Parathyroid adenoma (tissue), 2 donors: ENCODE measurements at regions not wholly inside any gene's neighbourhood (a gene's known extent, or its start where the extent isn't known, plus 50 kb on each side); places are given as distances from the start of the nearest gene placed in this dataset.
"Not testable (repeated sequence)": the region's sequence is repeated elsewhere in the genome, so short reads cannot be mapped to it uniquely, and the experiment has no call there.

ENCODE experiments used
- H2AFZ ChIP-seq: fragments of 300-600 bp; sonication (generic); one replicate; pipeline ENCODE4 v1.7.0; 2017; ENCODE audit warnings: antibody characterized with exemption, mild to moderate bottlenecking
- H3K27ac ChIP-seq: fragments of 300-600 bp; sonication (generic); one replicate; pipeline ENCODE4 v1.7.0; 2017
- H3K27me3 ChIP-seq: fragments of 300-600 bp; sonication (generic); one replicate; pipeline ENCODE4 v1.7.0; 2017; ENCODE audit warnings: low read length; ENCODE audit not compliant: control insufficient read depth, insufficient read depth
- H3K36me3 ChIP-seq: fragments of 300-600 bp; sonication (generic); one replicate; pipeline ENCODE4 v1.7.0; 2017; ENCODE audit warnings: low read length; ENCODE audit not compliant: control insufficient read depth, insufficient read depth
- H3K4me1 ChIP-seq: fragments of 300-600 bp; sonication (generic); one replicate; pipeline ENCODE4 v1.7.0; 2017; ENCODE audit warnings: control low read depth
- H3K4me2 ChIP-seq: fragments of 300-600 bp; sonication (generic); one replicate; pipeline ENCODE4 v1.7.0; 2017; ENCODE audit warnings: low read length
- H3K4me3 ChIP-seq: fragments of 300-600 bp; sonication (generic); one replicate; pipeline ENCODE4 v1.7.0; 2017; ENCODE audit warnings: low read depth, low read length
- H3K79me2 ChIP-seq: fragments of 300-600 bp; sonication (generic); one replicate; pipeline ENCODE4 v1.7.0; 2017; ENCODE audit warnings: control low read depth
- H3K9ac ChIP-seq: fragments of 300-600 bp; sonication (generic); one replicate; pipeline ENCODE4 v1.7.0; 2017; ENCODE audit warnings: mild to moderate bottlenecking
- H3K9me3 ChIP-seq: fragments of 300-600 bp; sonication (generic); one replicate; pipeline ENCODE4 v1.7.0; 2017; ENCODE audit warnings: low read length; ENCODE audit not compliant: control insufficient read depth
- TF ChIP-seq, protein P1 (sequence below): fragments of 300-600 bp; sonication (generic); IDR thresholded peaks from one replicate; pipeline ENCODE4 v1.7.0; 2017; ENCODE audit warnings: antibody characterized with exemption, mild to moderate bottlenecking
- donor health status: primary hyperparathyroidism.

- Histone ChIP-seq H3K4me1 (no peaks in the 10 kb centered on the region), H3K9ac (no peak overlapping the region), H2AFZ (no peak overlapping the region), H3K4me2 (no peak overlapping the region), H3K27me3 (no peaks in the 10 kb centered on the region), H3K4me3 (no peak overlapping the region), H3K79me2 (no peaks in the 10 kb centered on the region), H3K27ac (no peak overlapping the region), H3K36me3 (no peaks in the 10 kb centered on the region), H3K9me3 (no peaks in the 10 kb centered on the region)
- TF ChIP-seq, protein P1, sequence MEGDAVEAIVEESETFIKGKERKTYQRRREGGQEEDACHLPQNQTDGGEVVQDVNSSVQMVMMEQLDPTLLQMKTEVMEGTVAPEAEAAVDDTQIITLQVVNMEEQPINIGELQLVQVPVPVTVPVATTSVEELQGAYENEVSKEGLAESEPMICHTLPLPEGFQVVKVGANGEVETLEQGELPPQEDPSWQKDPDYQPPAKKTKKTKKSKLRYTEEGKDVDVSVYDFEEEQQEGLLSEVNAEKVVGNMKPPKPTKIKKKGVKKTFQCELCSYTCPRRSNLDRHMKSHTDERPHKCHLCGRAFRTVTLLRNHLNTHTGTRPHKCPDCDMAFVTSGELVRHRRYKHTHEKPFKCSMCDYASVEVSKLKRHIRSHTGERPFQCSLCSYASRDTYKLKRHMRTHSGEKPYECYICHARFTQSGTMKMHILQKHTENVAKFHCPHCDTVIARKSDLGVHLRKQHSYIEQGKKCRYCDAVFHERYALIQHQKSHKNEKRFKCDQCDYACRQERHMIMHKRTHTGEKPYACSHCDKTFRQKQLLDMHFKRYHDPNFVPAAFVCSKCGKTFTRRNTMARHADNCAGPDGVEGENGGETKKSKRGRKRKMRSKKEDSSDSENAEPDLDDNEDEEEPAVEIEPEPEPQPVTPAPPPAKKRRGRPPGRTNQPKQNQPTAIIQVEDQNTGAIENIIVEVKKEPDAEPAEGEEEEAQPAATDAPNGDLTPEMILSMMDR = no peak
These were observed 56.0 kb upstream of the MITF start for GRCh38 chr3:69683082-69683806.

- H3K27me3 ChIP-seq, H3K9ac ChIP-seq, H3K36me3 ChIP-seq, H3K4me3 ChIP-seq, H3K4me2 ChIP-seq, H2AFZ ChIP-seq, H3K4me1 ChIP-seq, H3K27ac ChIP-seq, H3K79me2 ChIP-seq, H3K9me3 ChIP-seq: not testable (repeated sequence)
These were observed 61.8 kb upstream of the MITF start for GRCh38 chr3:69677456-69677855.

DNA sequence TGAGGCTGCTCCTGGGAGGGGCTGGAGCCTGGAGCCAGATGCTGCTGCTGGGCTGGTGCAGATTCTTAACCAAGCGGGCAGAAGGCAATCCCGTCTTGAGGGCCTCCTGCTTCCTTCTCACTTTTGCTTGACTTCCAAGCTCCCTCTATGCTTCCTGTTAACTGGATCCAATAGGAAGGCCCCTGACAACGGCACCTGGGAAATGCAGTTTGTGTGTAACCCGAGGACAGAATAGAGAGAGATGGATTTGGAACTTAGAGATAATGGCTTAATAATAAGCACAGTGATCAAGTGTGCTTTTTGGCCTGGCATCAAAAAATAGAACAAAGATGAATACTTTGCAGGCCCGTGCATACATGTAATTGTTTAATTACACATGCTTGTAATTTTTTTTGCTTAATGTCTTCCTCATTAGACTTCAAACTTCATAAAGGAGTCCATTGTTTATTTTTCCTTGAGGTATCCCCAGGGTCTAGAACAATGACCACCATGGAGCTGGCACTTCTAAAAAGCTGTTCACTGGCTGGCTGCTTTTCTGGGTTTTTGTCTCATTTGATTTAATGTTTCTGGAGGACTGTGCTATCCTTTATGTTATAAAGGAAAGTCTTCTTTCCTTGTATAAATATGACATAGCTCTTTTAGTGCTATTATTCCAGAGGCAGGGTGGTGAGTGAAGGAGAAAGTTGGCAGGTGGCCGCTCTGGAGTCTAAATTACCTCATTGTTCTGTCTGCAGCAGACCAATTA is 63.3 kb upstream of the MITF start:
- Histone ChIP-seq H3K4me1 (no peaks in the 10 kb centered on the region), H3K27me3 (no peaks in the 10 kb centered on the region), H3K27ac (no peak overlapping the region)

GRCh38 chr3:69674752-69675151 is 64.5 kb upstream of the MITF start:
- Histone ChIP-seq H3K27ac (no peak overlapping the region), H3K9ac (no peak overlapping the region), H3K79me2 (no peaks in the 10 kb centered on the region), H3K4me3 (no peak overlapping the region), H2AFZ (no peak overlapping the region), H3K4me2 (no peak overlapping the region), H3K9me3 (no peaks in the 10 kb centered on the region), H3K36me3 (no peaks in the 10 kb centered on the region), H3K4me1 (no peaks in the 10 kb centered on the region), H3K27me3 (no peaks in the 10 kb centered on the region)
- TF ChIP-seq, protein P1 = no peak

More for the DNA sequence above, 63.3 kb upstream of the MITF start:
- Histone ChIP-seq H2AFZ (no peak overlapping the region), H3K79me2 (no peaks in the 10 kb centered on the region), H3K9ac (no peak overlapping the region), H3K4me2 (no peak overlapping the region), H3K36me3 (no peaks in the 10 kb centered on the region), H3K9me3 (no peaks in the 10 kb centered on the region), H3K4me3 (no peak overlapping the region)
- TF ChIP-seq, protein P1 = no peak

- Histone ChIP-seq H2AFZ (no peak overlapping the region), H3K4me2 (no peak overlapping the region), H3K27ac (no peak overlapping the region), H3K9ac (no peak overlapping the region), H3K9me3 (no peaks in the 10 kb centered on the region), H3K4me1 (no peaks in the 10 kb centered on the region), H3K79me2 (no peaks in the 10 kb centered on the region), H3K4me3 (no peak overlapping the region), H3K27me3 (no peaks in the 10 kb centered on the region), H3K36me3 (no peaks in the 10 kb centered on the region)
- TF ChIP-seq, protein P1 = peak; percentile 65
These were observed 67.9 kb upstream of the MITF start for GRCh38 chr3:69671082-69671952.
